Stimulated activated CD4-positive, alpha-beta T cell treated with anti-CD3 and anti-CD28 coated beads, Interleukin-12 subunit alpha, Interleukin-12 subunit beta, amount 100 ng/mL, for 48 hours (primary cell): ENCODE measurements at regions not wholly inside any gene's neighbourhood (a gene's known extent, or its start where the extent isn't known, plus 50 kb on each side); places are given as distances from the start of the nearest gene placed in this dataset.
"Not testable (repeated sequence)": the region's sequence is repeated elsewhere in the genome, so short reads cannot be mapped to it uniquely, and the experiment has no call there.

Source experiments
- DNase-seq, 3 donors: peaks; one replicate each; pipeline ENCODE4 v3.0.0-alpha.2; 2020; ENCODE audit warnings: low read depth in 2 of 3, low spot score in 1 of 3

GRCh38 chr15:98085003-98085639 is 124.6 kb downstream of the ARRDC4 start:
- DNase-seq: peak in 2 of 3 donors; percentile 3 to 34

- not testable (repeated sequence) for DNase-seq
Measured at GRCh38 chr15:98088307-98088945, 127.9 kb downstream of the ARRDC4 start.

GRCh38 chr15:98089352-98089751 is 128.8 kb downstream of the ARRDC4 start:
- not testable (repeated sequence) for DNase-seq

- not testable (repeated sequence) for DNase-seq
Measured at GRCh38 chr15:98097986-98098385, 137.5 kb downstream of the ARRDC4 start.

GRCh38 chr15:98100606-98101005 is 140.1 kb downstream of the ARRDC4 start:
- DNase-seq: not testable (repeated sequence)

- no peak for DNase-seq
Measured at GRCh38 chr15:98103570-98103969, 143.1 kb downstream of the ARRDC4 start.

GRCh38 chr15:98104386-98105151 is 144.1 kb downstream of the ARRDC4 start:
- DNase-seq: not testable (repeated sequence)

- DNase-seq: not testable (repeated sequence)
Measured at GRCh38 chr15:98106615-98107194, 146.2 kb downstream of the ARRDC4 start.

GRCh38 chr15:98111806-98112205 is 151.3 kb downstream of the ARRDC4 start:
- no peak for DNase-seq

GRCh38 chr15:98113327-98113726 is 152.8 kb downstream of the ARRDC4 start:
- DNase-seq: no peak

GRCh38 chr15:98120561-98120960 is 160.1 kb downstream of the ARRDC4 start:
- DNase-seq: no peak

GRCh38 chr15:98121536-98121935 is 161.0 kb downstream of the ARRDC4 start:
- no peak for DNase-seq

GRCh38 chr15:98121957-98122356 is 161.5 kb downstream of the ARRDC4 start:
- no peak for DNase-seq

GRCh38 chr15:98123297-98123696 is 162.8 kb downstream of the ARRDC4 start:
- no peak for DNase-seq

- DNase-seq: no peak
Measured at GRCh38 chr15:98123834-98124233, 163.3 kb downstream of the ARRDC4 start.

- no peak for DNase-seq
Measured at GRCh38 chr15:98124581-98124980, 164.1 kb downstream of the ARRDC4 start.

GRCh38 chr15:98126326-98127085 is 166.0 kb downstream of the ARRDC4 start:
- DNase-seq: no peak

GRCh38 chr15:98127586-98127985 is 167.1 kb downstream of the ARRDC4 start:
- no peak for DNase-seq

GRCh38 chr15:98131924-98132323 is 171.4 kb downstream of the ARRDC4 start:
- DNase-seq: no peak

- DNase-seq: no peak
Measured at GRCh38 chr15:98134905-98135304, 174.4 kb downstream of the ARRDC4 start.

GRCh38 chr15:98138910-98139309 is 178.4 kb downstream of the ARRDC4 start:
- DNase-seq: no peak
